HG03354 (cell line): ENCODE measurements at regions not wholly inside any gene's neighbourhood (a gene's known extent, or its start where the extent isn't known, plus 50 kb on each side); places are given as distances from the start of the nearest gene placed in this dataset.

Source experiments
- ATAC-seq: cut with Tn5 transposase; IDR thresholded peaks from one replicate; pipeline ENCODE4 v1.9.1; 2021; ENCODE audit warnings: mild to moderate bottlenecking; ENCODE audit not compliant: unreplicated experiment, poor library complexity, severe bottlenecking

DNA sequence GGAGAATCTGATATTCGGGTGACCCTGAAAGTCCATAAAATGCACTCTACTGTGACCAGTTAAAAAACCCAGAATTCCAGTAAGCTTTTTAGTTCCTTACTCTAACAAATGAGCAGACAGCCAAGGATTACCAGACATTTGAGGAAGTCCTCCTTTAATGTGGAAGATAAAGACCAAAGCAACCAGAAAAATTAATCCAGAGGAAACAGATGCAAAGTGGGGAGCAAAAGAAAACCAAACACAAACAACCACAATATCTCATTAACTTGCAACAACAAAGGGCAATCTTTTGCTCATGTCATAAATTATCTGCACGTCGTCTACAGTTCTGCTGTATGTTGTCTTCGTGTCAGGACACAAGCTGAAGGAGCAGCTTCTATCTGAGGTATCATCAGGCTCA is 164.4 kb downstream of the PJA1 start:
- no peak for ATAC-seq

DNA sequence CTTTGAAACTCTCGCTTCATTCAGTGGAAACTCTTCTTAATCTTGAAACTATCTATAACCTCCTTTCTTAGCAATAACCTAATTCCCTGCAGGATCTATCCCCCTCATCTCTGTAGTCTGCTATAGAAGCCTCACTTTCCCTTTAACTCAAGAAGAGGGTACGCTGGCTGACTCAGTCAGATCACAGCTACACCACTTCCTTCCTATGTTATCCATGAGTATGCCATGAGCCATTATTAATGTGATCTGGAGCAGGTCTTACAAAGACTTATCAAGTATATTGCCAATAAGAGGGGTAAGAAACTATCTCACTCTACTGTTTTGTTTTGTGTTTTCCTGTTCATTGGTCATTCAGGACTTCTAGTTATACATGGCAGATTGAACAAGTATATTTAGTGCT is 165.3 kb downstream of the PJA1 start:
- ATAC-seq = no peak

DNA sequence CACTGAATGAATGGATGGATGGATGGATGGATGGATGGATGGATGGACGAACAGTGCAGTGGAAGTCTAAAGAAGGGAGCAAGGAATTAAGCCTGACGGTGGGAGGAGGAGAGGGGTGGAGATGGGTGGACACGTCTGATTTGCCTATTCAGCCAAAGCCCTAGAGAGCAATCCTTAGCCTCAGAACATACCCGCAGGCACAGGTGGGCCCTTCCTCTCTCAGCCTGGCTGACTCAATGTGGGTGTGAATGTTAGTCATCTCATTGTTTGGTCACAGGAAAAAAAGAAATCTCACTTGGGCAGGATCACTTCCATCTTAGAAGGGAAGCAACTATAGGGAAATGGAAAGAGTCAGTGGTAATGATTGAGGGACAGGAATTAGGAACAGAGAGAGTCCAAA is 165.9 kb downstream of the PJA1 start:
- ATAC-seq = no peak

DNA sequence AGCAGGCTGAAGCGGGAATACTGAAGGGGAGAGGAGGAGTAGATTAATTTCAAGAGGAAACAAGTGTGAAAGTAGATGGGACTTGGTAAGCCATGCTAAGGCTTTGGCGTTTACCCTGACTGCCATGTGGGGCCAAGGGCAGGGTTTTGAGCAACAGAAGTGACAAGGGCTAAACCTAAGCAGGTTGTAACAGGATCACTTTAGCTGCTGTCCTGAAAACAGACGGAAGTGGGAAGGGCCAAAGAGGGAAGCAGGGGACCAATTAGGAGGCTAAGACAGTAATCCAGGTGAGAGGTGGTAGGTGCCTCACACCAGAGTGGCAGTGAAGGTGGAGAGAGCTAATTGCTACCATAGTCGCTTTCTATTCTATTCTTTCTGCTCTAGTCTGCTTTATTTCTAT is 166.5 kb downstream of the PJA1 start:
- no peak for ATAC-seq

DNA sequence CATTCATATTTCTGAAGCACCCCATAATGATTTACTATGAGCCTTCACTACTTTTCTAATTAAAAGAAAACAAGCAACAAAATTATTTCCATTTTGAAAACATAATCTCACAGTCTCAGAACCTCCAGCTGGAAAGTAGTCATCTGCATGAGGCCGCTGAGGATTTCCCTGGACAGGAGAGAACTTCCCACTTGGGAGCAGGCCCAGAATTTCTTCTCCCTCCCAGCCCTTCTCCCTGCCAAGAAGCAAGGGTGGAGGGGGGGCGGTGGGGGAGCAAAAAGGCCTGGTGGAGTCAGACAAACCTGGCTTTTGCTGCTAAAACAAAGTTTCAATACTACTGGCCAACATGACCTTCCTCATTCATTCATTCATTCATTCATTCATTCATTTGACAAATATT is 167.3 kb downstream of the PJA1 start:
- ATAC-seq = no peak

DNA sequence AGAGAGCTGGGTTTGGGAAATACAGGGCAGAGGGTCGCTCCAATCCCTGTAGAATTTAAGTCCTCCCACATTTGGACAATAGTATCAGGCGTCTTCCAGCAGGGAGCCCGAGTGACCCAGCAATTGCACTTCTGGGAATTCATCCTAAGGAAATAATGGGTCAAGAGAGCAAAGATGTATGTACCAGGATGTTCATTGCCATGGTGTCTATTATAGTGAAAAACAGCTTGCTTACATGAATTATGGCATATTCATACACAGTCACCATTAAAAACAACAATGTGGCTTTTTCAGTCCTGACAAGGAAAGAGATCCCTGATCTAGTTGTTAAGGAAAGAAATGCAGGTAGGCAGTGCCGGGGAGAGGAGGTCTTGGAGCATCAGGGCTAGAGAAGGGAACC is 167.7 kb downstream of the PJA1 start:
- no peak for ATAC-seq

DNA sequence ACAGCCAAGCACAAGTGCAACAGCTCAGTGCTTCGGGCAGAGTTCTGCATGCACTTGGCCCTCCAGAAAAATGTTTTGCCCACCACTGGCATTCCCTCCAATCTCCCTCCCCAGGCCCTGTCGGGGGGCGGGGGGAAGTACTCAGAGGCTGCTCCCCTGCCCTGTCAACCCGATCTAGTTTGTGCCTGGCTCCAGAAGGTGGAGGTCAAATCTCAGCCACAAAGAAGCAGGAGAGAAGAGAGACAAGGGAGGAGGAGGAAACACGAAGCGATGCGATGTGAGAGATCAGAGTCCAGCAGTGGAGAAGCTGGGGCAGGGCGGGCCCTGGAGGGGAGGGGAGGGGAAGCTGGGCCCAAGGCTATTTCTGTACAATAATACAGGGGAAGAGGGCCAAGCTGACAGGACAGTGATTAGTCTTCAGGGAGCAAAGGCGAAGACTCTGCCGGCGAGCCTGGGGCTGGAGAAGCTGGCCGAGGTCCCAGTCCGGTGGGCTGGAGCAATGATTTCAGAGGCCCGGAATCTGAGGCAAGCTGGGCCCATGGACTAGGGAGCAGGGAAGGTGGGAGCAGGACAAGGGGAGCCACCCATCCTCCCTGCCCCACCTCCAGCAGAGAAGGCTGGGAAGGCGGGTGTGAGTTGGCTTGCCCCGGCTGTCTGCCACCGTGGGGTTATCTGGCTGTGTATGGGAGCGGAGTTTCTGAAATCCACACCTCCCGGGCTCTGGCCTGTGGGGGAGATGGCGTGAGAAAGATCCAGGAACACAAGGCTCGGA is 167.1 kb downstream of the EFNB1 start:
- ATAC-seq = no peak

DNA sequence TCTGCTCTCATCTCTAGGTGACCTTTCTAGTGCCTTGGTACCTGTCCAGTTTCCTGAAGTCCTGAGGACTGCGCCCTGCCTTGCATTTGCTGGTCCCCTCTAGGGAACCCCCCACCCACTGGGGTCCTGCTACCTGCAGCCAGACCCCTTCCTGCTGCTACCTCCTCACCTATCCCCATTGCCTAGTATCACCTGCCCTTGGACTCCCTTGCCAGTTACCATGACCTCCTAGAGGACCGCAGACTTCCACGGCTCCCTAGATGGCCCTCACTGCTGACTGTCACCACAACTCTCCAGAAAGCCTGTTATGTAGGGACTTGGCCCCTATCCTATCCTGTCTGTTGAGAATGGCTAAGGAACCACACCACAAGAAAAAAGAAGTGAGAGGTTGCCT is 166.6 kb downstream of the EFNB1 start:
- ATAC-seq = no peak

DNA sequence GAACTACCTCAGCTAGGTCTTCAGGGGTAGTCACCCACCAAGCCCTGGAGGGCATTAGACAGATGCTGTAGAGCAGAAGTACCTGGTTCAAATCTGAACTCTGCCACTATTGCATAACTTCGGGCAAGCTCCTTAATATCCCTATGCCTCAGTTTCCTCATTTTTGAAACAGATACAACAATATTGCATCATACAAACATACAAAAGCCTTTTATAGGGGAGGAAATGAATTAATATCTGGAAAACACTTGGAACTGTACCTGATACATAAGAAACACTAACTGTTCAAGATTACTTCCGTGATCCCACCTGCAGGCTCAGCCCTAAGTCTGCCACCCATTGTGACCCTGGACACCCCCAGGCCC is 166.1 kb downstream of the EFNB1 start:
- no peak for ATAC-seq

DNA sequence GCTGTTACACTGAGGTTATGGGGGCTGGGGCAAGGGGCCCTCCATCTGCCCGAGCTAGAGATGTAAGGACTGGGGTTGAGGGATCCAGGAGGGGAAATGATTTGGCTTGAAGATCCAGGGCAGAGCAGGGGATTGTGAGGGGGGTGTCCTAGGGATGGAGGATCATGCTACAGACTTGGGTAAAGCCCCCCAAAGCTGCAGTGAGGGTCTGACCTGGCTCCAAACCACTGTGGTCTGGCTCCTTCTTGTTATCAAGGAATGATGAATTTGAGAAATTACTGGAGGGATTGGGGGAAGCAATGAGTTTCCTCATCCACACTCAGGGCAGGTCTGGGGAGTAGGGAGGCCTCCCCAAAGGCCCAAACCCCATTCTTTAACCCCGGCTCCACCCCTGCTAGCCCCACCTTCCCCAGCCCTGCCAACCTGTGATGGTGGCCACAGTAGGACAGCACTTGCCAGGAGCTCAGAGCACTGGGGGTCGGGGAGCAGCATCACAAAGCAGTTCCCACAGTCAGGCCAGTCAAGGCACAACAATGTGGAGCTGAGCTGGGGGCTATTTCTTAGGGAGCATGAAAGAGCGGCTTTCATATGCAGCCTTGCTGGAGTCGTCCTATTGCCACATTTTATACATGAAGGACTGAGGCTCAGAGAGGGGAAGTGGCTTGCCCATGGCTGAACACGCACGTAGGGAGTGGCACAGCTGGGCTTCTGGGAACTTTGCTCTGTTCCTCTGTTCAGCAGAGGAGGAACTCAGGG is 165.5 kb downstream of the EFNB1 start:
- no peak for ATAC-seq

DNA sequence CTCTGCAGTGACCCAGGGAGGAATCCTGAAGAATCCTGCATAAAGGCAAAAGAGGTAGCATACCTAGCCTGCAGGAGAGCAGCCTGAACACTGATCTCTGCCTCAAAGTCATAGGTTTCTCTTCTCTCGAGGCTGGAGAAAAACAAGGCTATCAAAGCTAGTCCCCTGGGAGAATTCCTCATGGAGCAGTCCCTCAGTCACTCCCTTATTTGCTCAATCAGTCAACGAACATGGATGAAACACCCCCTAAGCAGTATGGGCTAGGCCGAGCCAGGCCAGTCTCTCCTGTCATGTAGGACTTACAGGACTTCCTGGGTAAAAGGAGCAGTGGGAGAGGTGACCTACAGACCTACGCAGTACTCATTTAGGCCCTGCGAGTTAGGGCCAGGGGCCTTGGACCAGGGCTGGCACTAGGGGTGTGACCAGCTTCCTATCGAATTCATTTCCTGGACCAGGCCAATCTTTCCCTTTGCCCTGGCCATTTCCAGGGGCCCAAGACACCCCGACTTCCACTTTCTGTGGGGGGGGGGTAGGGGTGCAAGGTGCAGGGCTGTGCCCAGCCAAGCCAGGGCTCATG is 164.1 kb downstream of the EFNB1 start:
- ATAC-seq = no peak

DNA sequence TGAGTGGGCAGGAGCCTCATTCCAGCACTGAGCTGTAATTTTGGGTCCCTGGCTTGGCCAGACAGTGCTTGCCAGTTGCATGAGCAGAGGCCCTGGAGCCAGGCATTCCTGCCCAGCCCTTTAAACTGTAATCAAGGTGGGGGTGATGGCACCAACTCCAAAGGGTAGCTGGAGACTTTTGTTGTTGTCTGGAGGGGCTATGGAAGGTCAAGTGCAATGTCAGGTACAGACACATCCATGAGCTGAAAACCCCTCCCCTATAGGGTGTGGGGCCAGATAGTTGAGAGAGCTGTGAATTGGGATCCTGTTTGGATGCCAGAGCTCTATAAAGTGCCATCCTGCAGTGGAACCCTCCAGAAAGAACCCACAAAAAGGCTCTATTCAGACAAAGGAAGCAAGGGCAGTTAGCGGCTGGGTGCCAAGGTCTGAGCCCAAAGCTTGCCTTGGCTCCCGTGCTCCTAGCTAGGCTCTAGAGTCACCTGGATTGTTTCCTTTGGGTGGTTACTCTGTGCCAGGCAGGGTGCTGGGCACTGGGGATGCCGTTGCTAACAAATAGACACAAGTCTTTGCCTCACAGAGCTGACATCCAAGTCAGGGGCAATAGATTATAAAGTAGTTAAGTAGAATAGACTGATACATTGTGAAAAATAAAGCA is 163.0 kb downstream of the EFNB1 start:
- ATAC-seq = no peak

DNA sequence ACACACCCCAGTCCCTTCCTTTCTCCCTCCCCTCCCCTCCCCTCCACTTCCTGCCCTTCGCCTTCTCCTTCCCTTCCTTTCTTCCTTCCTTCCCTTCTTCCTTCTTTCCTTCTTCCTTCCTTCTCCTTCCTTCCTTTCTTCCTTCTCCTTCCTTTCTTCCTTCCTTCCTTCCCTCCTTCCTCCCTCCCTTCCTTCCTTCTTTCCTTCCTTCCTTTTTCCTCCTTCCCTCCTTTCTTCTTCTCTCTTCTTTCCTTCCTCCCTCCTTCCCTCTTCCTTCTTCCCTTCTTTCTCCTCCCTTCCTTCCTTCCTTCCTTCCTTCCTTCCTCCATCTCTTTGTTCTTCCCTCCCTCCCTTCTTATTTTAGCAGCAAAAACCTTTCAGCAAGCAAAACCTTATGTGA is 162.1 kb downstream of the EFNB1 start:
- no peak for ATAC-seq

DNA sequence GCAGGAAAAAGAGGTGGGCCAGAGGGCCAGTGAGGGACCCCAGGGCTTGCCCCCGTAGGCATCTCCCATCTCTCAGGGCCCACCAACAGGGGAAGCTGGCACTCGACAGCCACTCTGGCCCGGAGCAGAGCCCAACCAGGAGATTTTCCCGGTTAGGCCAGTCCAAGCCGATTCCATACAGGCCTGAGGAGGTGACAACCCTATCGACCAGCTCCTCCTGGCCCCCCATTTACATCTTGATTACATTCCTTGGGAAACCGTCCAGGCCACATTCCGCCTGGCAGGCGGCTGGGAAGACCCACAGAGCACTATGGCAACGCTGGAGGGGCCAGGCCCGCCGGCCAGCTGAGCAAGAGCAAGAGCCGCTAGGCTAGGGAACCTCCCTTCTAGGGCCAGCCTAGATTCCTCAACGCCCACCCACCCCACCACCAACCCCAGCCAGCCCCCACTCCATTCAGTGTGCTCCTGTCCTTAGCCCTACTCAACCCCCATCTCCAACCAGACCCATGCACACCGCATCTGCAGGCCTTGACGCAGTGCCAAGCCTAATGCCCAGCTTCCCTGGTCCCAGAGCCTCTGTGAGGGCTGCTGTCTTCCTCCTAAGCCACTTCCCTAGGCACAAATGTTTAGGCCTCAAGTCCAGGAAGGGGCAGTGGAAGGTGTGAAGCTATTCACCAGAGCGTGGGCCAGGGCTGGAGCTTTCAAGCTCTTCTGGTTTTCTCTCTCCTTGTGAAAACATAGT is 161.2 kb downstream of the EFNB1 start:
- no peak for ATAC-seq

DNA sequence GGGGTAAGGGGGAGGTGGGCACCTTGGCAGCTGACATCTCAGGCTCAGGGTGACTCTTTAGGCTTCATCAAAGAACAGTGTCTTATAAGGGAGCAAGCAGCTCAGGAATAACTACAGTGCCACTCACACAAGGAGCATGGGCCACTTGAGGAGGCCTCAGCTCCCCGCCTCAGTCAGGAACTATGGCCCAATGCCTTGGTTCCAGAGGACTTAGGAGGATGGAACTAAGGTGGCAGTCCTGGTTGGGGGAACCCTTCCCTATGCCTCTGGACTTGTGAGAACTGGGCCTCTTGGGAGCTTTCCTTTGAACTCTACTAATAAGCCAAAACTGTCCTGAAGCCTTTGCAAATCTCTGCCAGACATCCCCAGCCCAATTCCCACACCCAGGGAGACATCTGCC is 160.6 kb downstream of the EFNB1 start:
- no peak for ATAC-seq

DNA sequence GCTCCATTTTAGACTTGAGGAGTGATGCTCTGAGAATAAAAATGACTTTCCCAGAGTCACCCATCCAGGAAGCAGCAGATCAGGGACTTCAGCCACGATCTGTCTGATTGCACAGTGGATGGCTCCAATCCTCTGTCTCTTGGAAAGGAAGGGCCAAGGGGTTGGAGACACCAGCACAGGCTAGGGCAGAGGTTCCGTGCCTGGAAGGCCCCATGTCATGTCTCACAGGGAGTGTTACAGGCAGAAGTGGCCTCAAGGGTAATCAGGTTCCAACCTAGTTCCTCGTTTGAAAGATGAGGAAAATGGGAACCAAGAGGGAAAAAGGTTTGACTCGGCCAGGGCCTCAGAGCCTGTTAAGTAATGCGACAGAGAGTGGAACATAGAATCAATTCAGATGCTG is 160.0 kb downstream of the EFNB1 start:
- no peak for ATAC-seq

DNA sequence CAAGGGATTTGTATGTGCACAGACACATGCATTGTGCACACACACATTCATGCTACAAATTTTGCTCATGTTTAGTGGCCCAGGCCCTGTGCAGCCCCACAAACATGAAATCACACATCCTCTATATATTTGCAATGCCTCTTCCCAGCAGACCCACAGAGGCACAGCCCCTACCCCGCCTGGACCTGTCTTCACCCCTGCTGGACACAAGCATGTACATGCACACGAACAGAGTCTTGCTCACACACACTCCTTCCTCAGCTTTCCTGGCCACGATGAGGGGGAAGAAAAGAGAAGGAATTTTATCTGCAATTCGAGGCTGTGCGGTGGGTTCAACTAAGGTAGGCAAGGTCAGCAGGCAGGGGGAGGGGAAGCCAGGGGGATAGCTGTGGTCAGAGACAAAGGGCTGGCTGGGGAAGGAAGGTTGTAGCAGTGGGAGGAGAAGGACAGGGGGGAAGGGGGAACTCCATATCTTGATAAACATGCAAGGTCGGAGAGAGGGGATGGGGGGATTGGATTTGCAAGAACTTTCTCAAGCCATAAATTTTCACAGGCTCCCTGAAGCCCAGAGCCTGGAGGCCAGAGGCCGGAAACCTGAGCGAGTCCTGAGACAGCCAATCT is 156.4 kb downstream of the EFNB1 start:
- no peak for ATAC-seq

DNA sequence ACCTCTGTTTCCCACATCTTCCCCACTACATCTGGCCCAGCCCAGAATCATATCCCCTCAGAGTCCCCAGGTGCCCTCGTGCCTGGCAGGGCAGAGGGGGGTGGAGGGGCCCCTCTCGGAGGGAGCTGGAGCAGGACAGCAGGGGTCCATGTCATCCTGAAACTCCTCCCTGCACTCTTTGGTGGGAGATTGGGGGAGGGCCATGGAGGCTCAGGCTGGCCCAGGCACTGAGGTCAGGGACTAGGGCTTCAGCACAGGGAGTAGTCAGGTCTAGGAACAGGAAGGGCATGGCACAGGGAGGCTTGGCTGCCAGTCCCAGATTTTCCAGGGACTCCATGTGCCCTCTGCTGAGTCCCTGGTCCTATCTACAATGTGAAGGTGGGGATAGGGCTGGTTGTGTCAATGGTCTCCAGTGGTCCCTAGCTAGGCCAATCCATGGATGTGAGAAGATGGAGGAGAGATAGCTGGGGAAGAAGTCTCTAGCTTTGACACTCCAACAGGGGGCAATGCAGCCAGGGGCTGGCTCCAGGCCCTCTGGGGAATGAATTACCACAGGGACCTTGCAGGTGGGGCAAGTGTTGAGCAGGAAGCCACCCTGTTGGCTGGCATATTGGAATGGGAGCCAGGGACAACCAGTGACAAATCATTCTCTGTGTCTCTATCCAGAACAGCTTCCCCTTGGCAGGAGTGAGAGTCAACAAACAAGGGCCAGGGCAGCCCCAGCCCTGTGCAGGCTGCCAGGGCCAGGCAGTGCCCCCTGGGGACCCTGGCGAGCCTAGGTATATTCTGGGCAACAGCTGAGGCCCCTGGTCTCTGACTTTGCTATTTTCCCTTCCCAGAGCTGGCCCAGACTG is 154.4 kb downstream of the EFNB1 start:
- no peak for ATAC-seq

DNA sequence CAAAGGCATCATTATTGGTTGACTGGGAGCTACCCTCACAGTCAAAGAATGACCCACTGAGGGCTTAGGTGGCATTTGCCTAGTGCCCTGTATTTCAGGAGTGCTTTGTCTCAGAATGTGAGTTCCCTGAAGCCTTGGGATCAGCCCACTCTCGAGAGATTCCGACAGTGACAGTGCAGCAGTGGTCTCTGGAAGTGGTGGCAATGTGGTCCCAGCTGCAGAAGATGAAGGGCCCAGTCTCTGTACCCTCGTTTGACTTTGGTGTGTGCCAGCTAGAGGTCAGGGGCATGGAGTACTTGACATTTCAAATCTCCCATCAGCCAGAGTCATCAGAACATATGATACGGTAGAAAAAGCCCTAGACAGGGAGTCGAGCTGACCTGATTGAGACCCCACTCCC is 153.7 kb downstream of the EFNB1 start:
- ATAC-seq = no peak
